ENCODE measurements at regions not wholly inside any gene's neighbourhood (a gene's known extent, or its start where the extent isn't known, plus 50 kb on each side); places are given as distances from the start of the nearest gene placed in this dataset.

- no peak for DNase-seq
- Histone ChIP-seq H3K36me3 (ENCODE audit: low read depth) (no peaks in the 10 kb centered on the region), H3K9me3 (no peaks in the 10 kb centered on the region), H3K4me3 (no peak overlapping the region), H3K4me1 (ENCODE audit: low read depth) (no peaks in the 10 kb centered on the region)
- ATAC-seq: no peak
- no peak for TF ChIP-seq CTCF (IDR thresholded peaks at IDR 0.05)
- intact Hi-C loops (cut with DNase I, micrococcal nuclease): no loop called here
These were observed 269.1 kb downstream of the TMX3 start for GRCh38 chr18:68445668-68446426.

- DNase-seq (no peak), ATAC-seq (no peak)
- Histone ChIP-seq H3K4me1 (ENCODE audit: low read depth) (no peaks in the 10 kb centered on the region), H3K36me3 (ENCODE audit: low read depth) (no peaks in the 10 kb centered on the region), H3K9me3 (no peaks in the 10 kb centered on the region), H3K4me3 (no peak overlapping the region)
- TF ChIP-seq CTCF (IDR thresholded peaks at IDR 0.05): no peak
- intact Hi-C loops (cut with DNase I, micrococcal nuclease): no loop called here
These were observed 269.8 kb downstream of the TMX3 start for GRCh38 chr18:68445136-68445535.

GRCh38 chr18:68441241-68441640 is 273.7 kb downstream of the TMX3 start:
- H3K4me3 ChIP-seq: no peak overlapping the region
- no peaks in the 10 kb centered on the region for H3K36me3 ChIP-seq (ENCODE audit: low read depth)
- no peak for TF ChIP-seq CTCF (IDR thresholded peaks at IDR 0.05)
- ATAC-seq (no peak), DNase-seq (no peak)
- intact Hi-C loops (cut with DNase I, micrococcal nuclease): no loop called here
- no peaks in the 10 kb centered on the region for H3K4me1 ChIP-seq (ENCODE audit: low read depth)
- H3K9me3 ChIP-seq: no peaks in the 10 kb centered on the region

- intact Hi-C loops (cut with DNase I, micrococcal nuclease): no loop called here
- Histone ChIP-seq H3K36me3 (ENCODE audit: low read depth) (no peaks in the 10 kb centered on the region), H3K4me3 (no peak overlapping the region), H3K4me1 (ENCODE audit: low read depth) (no peaks in the 10 kb centered on the region), H3K9me3 (no peaks in the 10 kb centered on the region)
- ATAC-seq: no peak
- DNase-seq: no peak
- no peak for TF ChIP-seq CTCF (IDR thresholded peaks at IDR 0.05)
These were observed 274.5 kb downstream of the TMX3 start for GRCh38 chr18:68440433-68440832.

GRCh38 chr18:68439642-68440041 is 275.3 kb downstream of the TMX3 start:
- Histone ChIP-seq H3K4me1 (ENCODE audit: low read depth) (no peaks in the 10 kb centered on the region), H3K9me3 (no peaks in the 10 kb centered on the region), H3K4me3 (no peak overlapping the region), H3K36me3 (ENCODE audit: low read depth) (no peaks in the 10 kb centered on the region)
- no peak for ATAC-seq
- TF ChIP-seq CTCF (IDR thresholded peaks at IDR 0.05): no peak
- intact Hi-C loops (cut with DNase I, micrococcal nuclease): no loop called here
- no peak for DNase-seq

GRCh38 chr18:68438983-68439382 is 275.9 kb downstream of the TMX3 start:
- H3K4me3 ChIP-seq: no peak overlapping the region
- DNase-seq: no peak
- no peaks in the 10 kb centered on the region for H3K36me3 ChIP-seq (ENCODE audit: low read depth)
- no peak for TF ChIP-seq CTCF (IDR thresholded peaks at IDR 0.05)
- H3K9me3 ChIP-seq: no peaks in the 10 kb centered on the region
- intact Hi-C loops (cut with DNase I, micrococcal nuclease): no loop called here
- ATAC-seq: no peak
- H3K4me1 ChIP-seq (ENCODE audit: low read depth): no peaks in the 10 kb centered on the region
